OCI-LY1 (cell line): ENCODE measurements at regions not wholly inside any gene's neighbourhood (a gene's known extent, or its start where the extent isn't known, plus 50 kb on each side); places are given as distances from the start of the nearest gene placed in this dataset.
"Not testable (repeated sequence)": the region's sequence is repeated elsewhere in the genome, so short reads cannot be mapped to it uniquely, and the experiment has no call there.

ENCODE experiments used
- CTCF ChIP-seq: fragments of 200-600 bp; sonication (generic), shearing (Covaris generic); IDR thresholded peaks from 2 replicates; pipeline ENCODE4 v1.5.1; 2017; ENCODE audit warnings: mild to moderate bottlenecking, antibody characterized with exemption, low read length, moderate library complexity, mixed read lengths
- EZH2 ChIP-seq: fragments of 200-600 bp; sonication (generic), shearing (Covaris generic); IDR thresholded peaks from 2 replicates; pipeline ENCODE4 v1.8.0; 2017; ENCODE audit warnings: borderline replicate concordance, mixed run types, mild to moderate bottlenecking, antibody characterized with exemption, low read length, moderate library complexity, mixed read lengths

DNA sequence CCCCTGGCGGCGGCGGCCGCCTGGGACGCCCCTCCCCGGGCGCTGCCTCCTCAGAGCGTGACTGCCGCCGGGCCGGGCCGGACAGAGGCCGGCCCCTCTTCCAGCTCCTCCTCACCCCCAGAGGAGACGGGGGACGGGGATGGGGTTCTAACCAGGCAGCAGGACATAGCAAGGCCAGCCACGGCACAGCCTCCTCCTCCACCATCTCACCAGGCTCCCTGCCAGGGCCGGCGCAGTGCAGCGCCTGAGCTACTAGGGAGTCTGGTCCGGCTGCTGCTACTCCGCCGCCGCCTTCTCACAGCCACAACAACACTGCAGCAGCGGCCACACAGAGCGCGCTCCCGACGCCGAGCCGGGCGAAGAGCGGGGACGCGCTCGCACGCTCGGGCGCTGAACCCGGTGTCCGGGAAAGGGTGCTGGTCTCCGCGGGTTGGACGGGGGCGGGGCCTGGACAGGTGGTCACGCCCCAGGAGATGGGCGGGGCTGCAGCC, 112.3 kb downstream of the POTEC start:
- TF ChIP-seq CTCF, EZH2: not testable (repeated sequence)
